GM13977 (cell line): ENCODE measurements at regions not wholly inside any gene's neighbourhood (a gene's known extent, or its start where the extent isn't known, plus 50 kb on each side); places are given as distances from the start of the nearest gene placed in this dataset.
"Not testable (repeated sequence)": the region's sequence is repeated elsewhere in the genome, so short reads cannot be mapped to it uniquely, and the experiment has no call there.

Experiments
- DNase-seq: peaks from one replicate; pipeline ENCODE4 v3.0.0; 2012; ENCODE audit warnings: low spot score
- in situ Hi-C: fragments of 300-500 bp; cut with MboI; formaldehyde crosslinking; loops from one replicate; pipeline ENCODE4 v1.12.0; 2022; ENCODE audit warnings: low sequenced_read_pairs, low pct_unique_long_range_greater_than_20kb, mixed read lengths, inconsistent platforms; ENCODE audit not compliant: unreplicated experiment
- TF ChIP-seq, protein P1 (sequence below): IDR thresholded peaks from 2 replicates; pipeline ENCODE4 v1.5.1; 2012; ENCODE audit warnings: mild to moderate bottlenecking, control low read depth; ENCODE audit not compliant: insufficient read depth; ENCODE audit errors: extremely low read depth, missing control alignments

DNA sequence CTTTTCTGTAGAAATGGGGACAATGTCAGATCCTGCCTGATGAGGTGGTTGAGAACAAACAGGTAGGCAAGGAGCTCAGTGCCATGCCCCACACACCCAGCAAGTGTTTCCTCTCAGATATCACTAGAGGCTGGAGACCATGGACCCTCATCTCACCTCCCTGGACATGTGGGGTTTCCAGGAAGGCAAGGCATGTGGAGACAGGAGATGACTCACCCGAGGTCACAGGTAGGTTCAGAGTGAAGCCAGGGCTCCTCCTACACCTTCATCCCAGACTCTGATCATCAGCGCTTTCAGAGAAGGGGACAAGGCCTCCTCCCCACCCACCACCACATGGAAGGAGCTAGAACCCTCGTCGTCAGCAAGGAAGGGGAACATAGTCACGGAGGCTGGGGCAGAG, 69.2 kb downstream of the MATN1 start:
- DNase-seq, result no peak
- TF ChIP-seq, protein P1, sequence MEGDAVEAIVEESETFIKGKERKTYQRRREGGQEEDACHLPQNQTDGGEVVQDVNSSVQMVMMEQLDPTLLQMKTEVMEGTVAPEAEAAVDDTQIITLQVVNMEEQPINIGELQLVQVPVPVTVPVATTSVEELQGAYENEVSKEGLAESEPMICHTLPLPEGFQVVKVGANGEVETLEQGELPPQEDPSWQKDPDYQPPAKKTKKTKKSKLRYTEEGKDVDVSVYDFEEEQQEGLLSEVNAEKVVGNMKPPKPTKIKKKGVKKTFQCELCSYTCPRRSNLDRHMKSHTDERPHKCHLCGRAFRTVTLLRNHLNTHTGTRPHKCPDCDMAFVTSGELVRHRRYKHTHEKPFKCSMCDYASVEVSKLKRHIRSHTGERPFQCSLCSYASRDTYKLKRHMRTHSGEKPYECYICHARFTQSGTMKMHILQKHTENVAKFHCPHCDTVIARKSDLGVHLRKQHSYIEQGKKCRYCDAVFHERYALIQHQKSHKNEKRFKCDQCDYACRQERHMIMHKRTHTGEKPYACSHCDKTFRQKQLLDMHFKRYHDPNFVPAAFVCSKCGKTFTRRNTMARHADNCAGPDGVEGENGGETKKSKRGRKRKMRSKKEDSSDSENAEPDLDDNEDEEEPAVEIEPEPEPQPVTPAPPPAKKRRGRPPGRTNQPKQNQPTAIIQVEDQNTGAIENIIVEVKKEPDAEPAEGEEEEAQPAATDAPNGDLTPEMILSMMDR, result no peak
- in situ Hi-C loops, result no loop called here

DNA sequence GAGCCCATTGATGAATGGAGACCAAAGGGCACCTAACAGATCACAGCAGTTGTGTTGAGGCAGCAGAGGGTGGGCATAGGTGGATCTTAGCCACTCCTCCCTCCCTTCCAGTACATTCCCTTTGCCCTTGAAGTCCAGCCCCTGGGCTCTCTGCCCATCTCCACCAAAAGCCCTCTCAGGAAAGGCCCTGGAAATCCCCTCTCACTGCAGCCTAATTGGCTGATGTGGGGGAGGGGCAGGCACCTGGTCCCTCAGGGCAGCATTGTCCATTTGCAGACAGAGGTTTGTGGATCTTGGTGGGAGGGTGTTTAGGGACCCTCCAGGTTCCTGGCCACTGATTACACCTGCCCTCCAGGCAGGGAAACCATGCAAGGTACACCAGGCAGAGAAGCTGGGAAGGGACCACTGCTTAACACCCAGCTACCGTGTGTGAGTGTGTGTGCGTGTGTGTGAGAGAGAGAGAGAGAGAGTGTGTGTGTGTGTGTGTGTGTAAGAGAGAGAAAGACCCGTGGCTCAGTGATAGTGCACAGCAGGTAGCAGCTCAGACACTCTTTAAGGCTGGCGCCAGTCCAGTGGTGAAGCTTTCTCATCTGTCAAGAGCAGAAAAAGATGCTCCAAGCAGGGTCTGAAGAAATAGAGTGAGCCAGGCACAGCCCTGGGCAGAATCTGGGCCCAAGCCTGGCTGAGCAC, 71.1 kb downstream of the MATN1 start:
- TF ChIP-seq, protein P1, result no peak
- no peak for DNase-seq
- in situ Hi-C loops, result no loop called here

DNA sequence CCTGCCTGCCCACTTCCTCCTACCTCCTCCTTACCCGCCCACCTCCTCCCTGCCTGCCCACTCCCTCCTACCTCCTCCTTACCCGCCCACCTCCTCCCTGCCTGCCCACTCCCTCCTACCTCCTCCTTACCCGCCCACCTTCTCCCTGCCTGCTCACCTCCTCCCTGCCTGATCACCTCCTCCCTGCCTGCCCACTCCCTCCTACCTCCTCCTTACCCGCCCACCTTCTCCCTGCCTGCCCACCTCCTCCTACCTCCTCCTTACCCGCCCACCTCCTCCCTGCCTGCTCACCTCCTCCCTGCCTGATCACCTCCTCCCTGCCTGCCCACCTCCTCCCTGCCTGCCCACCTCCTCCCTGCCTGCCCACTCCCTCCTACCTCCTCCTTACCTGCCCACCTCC, 72.0 kb downstream of the MATN1 start:
- in situ Hi-C loops, DNase-seq: not testable (repeated sequence)

DNA sequence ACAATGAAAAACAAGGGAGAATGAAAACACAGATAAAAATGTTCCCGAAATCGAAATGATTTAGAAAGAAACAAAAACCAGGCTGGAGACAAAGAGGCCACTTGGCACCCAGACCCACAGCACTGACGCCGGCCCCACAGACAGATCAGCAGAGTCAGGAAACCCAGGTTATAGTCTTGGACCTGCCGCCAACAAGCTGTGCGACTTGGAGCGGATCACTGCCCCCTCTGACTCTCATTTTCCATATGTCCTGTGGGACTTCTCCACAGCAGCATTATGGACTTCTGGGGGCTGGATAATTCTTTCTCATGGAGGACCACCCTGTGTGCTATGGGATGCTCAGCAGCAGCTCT, 72.4 kb downstream of the MATN1 start:
- TF ChIP-seq, protein P1, result no peak
- DNase-seq, result no peak
- in situ Hi-C loops, result no loop called here

DNA sequence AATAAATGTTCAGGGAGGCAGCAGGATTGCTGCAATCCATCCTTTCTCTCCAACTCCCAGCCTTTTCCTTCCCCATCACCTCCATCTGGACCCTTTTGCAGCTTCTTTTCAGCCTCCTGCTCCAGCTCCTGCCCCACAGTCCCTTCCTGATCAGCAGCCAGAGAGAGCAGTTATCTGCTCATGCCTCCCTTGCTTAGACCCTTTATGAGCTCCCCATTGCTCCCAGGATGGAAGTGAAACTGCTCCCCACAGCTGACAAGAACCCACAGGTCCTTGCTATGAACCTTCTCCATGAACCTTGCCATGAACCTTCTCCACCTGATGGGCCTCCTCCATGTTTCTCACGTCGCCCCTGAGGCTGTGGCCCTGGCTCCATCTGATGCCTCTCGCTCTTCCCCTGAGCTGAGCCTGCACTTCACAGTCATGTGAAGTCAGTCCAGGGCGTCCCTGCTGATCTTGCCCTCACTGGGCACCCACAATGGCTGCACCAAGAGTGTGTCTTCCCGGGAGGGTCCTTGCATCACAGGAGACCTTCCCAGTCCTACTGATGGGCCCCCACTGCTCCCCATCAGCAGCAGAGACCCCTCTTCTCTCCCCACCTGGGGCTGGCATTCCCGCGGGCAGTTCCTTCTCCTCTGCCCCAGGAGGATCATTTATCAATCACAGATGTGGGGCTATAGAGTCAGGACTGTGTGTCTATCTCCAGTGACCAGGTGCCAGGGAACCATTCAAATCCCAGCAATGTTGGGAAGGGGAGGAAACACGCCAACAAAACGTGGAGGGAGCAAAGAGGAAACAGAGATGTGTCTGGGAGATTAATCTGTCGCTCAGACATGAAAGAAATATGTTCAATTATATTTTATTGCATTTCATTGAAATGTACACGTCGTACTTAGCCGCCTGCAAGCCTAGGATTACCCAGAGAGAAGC, 73.1 kb downstream of the MATN1 start:
- TF ChIP-seq, protein P1, result no peak
- no peak for DNase-seq
- in situ Hi-C loops, result no loop called here

DNA sequence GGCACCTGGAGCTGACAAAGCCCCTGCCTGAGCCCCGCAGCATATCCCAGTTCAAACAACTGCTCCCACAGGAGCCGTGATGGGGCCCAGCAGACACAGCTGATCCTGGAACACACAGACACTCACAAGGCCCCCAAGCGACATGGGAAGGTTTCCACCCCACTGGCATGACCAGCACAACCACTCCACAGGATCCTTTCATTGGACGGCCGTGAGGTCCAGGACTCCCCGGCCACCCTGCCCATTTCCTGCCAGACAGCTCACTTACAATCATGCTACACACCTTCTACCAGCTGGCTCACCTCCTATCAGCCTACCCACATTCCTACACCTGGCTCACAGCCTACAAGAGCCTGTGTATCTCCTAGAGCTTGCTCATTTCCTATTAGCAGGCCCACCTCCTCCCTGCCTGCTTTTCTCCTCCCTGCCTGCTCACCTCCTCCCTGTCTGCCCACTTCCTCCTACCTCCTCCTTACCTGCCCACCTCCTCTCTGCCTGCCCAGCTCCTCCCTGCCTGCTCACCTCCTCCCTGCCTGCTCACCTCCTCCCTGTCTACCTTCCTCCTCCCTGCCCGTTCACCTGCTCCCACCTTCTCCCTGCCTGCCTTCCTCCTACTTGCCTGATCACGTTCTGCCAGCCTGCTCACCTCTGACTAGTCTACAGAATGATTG, 73.9 kb downstream of the MATN1 start:
- in situ Hi-C loops, result no loop called here
- TF ChIP-seq, protein P1, result no peak
- DNase-seq, result no peak

DNA sequence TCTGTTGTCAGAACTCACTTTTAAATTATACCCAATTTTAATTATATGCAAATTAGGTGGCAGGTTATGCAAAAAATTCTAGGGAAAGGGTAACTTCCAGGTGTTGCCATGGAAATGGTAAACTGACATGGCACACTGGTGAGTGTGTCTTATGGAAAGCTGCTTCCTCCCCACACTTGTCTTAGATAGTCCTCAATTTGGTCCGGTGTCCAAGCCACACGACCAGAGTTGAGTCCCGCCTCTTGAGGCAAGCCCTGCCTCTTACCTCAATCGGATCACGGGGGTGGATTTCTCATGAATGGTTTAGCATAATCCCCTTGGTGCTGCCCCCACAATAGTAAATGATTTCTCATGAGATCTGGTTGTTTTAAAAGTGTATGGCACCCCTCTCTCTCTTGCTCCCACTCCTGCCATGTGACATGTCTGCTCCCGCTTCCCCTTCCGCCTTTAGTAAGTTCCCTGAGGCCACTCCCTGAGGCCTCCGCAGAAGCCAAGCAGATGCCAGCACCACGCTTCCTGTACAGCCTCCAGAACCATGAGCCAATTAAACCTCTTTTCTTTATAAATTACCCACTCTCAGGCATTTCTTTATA, 74.9 kb downstream of the MATN1 start:
- in situ Hi-C loops, result no loop called here
- no peak for DNase-seq
- TF ChIP-seq, protein P1, result no peak
